Right cardiac atrium (tissue), 5 donors: ENCODE measurements at regions not wholly inside any gene's neighbourhood (a gene's known extent, or its start where the extent isn't known, plus 50 kb on each side); places are given as distances from the start of the nearest gene placed in this dataset.

Experiments
- ATAC-seq, 2 donors: fragments of 200-7000 bp; cut with Tn5 transposase; one replicate each; pipeline versions ENCODE4 v1.8.0 to v1.9.1; 2020; ENCODE audit warnings: moderate library complexity in 2 of 2, mild to moderate bottlenecking in 1 of 2
- DNase-seq, 3 donors: peaks; one replicate each; pipeline ENCODE4 v3.0.0-alpha.2; 2020
- H3K27ac ChIP-seq: one replicate; pipeline ENCODE4 v1.5.1; 2013; ENCODE audit warnings: mild to moderate bottlenecking, low read length, control low read depth, moderate library complexity
- H3K27me3 ChIP-seq: one replicate; pipeline ENCODE4 v1.6.1; 2013; ENCODE audit not compliant: control insufficient read depth, insufficient read depth
- H3K4me1 ChIP-seq: one replicate; pipeline ENCODE4 v1.6.1; 2013; ENCODE audit warnings: low read length; ENCODE audit not compliant: control insufficient read depth, insufficient read depth
- H3K4me3 ChIP-seq: one replicate; pipeline ENCODE4 v1.5.1; 2013; ENCODE audit warnings: low read length, control low read depth
- H3K9me3 ChIP-seq: one replicate; pipeline ENCODE4 v1.6.1; 2013; ENCODE audit warnings: low read length; ENCODE audit not compliant: control insufficient read depth
- WGBS: extraction: QIAGEN DNeasy Blood & Tissue Kit; methylation state at CpG from one replicate; pipeline ENCODE4 v1.1.7; 2013; 5-methylcytosine and 5-hydroxymethylcytosine counted together
- intact Hi-C, 4 donors: fragments of 100-400 bp; cut with DNase I; formaldehyde crosslinking; loops; one replicate each; pipeline versions ENCODE4 v1.11.0 to v1.14.0; 2022 to 2023
- donor health status: healthy with polysubstance abuse.
- donor health status: DM: no; HTN: yes; CAD: no.
- donor health status: DM: no; HTN: no; CAD: no.
- donor health status: DM: no; HTN: yes; CAD: no; lungs with severe emphysema.
- donor health status: DM: yes; HTN: yes; CAD: no.

DNA sequence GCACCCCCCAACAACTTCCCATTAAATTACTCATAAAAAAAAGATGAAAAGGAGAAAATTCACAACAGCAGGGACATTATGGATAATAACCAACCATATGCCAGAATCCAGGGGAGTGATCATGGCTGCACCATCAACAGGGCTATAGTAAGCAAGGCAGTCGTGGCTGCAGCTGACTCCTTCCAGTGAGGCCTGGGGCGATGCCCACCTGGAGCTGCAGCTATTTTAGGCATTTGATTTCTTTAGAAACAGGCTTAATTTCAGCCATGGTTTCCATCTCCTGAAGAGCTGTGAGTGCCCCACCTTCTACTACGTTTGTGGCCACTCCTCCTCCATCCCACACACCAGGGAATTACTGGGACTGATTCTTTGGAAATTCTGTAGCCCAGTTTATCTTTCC is 84.0 kb downstream of the MINAR1 start:
- intact Hi-C loops, result no loop called here
- DNase-seq (no peak), ATAC-seq (no peak)
- H3K4me1 ChIP-seq, result no peaks in the 10 kb centered on the region
- H3K4me3 ChIP-seq, result no peak overlapping the region
- no peak overlapping the region for H3K27ac ChIP-seq
- H3K9me3 ChIP-seq, result no peaks in the 10 kb centered on the region
- WGBS, result 60% methylated on average over 3 of the region's 3 CpGs
- H3K27me3 ChIP-seq, result no peaks in the 10 kb centered on the region

- H3K27me3 ChIP-seq, result no peaks in the 10 kb centered on the region
- H3K9me3 ChIP-seq, result no peaks in the 10 kb centered on the region
- ATAC-seq, result no peak
- no peak overlapping the region for H3K4me3 ChIP-seq
- intact Hi-C loops, result no loop called here
- no peak overlapping the region for H3K27ac ChIP-seq
- no peak for DNase-seq
- 73% methylated on average over 3 of the region's 3 CpGs for WGBS
- no peaks in the 10 kb centered on the region for H3K4me1 ChIP-seq
These were observed 84.5 kb downstream of the MINAR1 start for GRCh38 chr15:79516646-79517045.

- H3K27ac ChIP-seq, result no peak overlapping the region
- DNase-seq (no peak), ATAC-seq (no peak)
- WGBS, result 85% methylated on average over 3 of the region's 3 CpGs
- no peaks in the 10 kb centered on the region for H3K9me3 ChIP-seq
- no peaks in the 10 kb centered on the region for H3K27me3 ChIP-seq
- H3K4me3 ChIP-seq, result no peak overlapping the region
- no peaks in the 10 kb centered on the region for H3K4me1 ChIP-seq
- intact Hi-C loops, result no loop called here
These were observed 87.5 kb downstream of the MINAR1 start for GRCh38 chr15:79519628-79520027.

GRCh38 chr15:79520654-79521053 is 88.5 kb downstream of the MINAR1 start:
- no peak overlapping the region for H3K27ac ChIP-seq

DNA sequence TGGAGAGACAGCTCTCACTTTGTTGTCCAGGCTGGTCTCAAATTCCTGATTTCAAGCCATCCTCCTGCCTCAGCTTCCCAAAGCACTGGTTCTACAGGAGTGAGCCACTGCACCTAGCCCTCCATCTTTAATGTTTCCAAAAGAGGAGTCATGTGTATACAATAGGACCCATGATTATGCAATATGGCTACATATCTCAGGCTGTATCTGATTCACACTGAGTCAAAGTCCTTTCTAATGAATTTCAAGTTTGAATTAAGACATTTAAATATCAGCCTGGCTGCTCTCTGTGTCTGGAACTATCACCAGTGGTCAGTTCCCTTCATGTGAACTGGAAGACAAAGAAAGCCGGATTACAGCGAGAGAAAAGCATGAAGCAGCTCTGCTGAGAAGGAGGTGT is 90.5 kb downstream of the MINAR1 start:
- no peak overlapping the region for H3K4me3 ChIP-seq
- intact Hi-C loops, result no loop called here
- H3K4me1 ChIP-seq, result no peaks in the 10 kb centered on the region
- 85% methylated on average over 2 of the region's 2 CpGs for WGBS
- ATAC-seq, result no peak
- H3K27ac ChIP-seq, result no peak overlapping the region
- no peak for DNase-seq
- H3K9me3 ChIP-seq, result no peaks in the 10 kb centered on the region
- no peaks in the 10 kb centered on the region for H3K27me3 ChIP-seq

More at GRCh38 chr15:79520654-79521053, 88.5 kb downstream of the MINAR1 start:
- WGBS, result 80% methylated on average over 2 of the region's 2 CpGs
- Histone ChIP-seq H3K27me3 (no peaks in the 10 kb centered on the region), H3K4me1 (no peaks in the 10 kb centered on the region), H3K9me3 (no peaks in the 10 kb centered on the region), H3K4me3 (no peak overlapping the region)
- DNase-seq (no peak), ATAC-seq (no peak)
- intact Hi-C loops, result no loop called here

DNA sequence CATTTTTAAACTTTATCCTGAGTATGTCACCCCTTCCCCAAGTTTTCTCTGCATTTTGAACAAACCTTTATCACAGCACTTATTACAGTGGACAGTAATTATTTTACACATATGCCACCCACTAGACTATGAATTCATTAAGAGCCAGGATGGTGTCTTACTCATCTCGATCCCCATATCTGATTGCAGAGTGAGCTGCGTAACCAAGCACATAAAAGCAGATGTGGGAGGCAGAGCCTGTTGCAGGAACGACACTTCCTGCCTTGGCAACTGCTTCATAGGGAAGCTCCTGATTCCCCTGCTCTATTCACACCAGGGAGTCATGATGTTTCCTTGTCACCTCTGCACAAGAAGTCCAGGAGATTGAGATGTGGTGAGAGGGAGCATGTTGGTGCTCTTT is 91.1 kb downstream of the MINAR1 start:
- 42% methylated on average over 3 of the region's 3 CpGs for WGBS
- ATAC-seq (no peak), DNase-seq (no peak)
- Histone ChIP-seq H3K9me3 (no peaks in the 10 kb centered on the region), H3K4me1 (no peaks in the 10 kb centered on the region), H3K27me3 (no peaks in the 10 kb centered on the region), H3K27ac (no peak overlapping the region), H3K4me3 (no peak overlapping the region)
- intact Hi-C loops, result no loop called here

- Histone ChIP-seq H3K4me3 (no peak overlapping the region), H3K9me3 (no peaks in the 10 kb centered on the region), H3K4me1 (no peaks in the 10 kb centered on the region), H3K27me3 (no peaks in the 10 kb centered on the region), H3K27ac (no peak overlapping the region)
- DNase-seq (no peak), ATAC-seq (no peak)
- intact Hi-C loops, result no loop called here
- WGBS, result 76% methylated on average over 3 of the region's 3 CpGs
These were observed 92.4 kb downstream of the MINAR1 start for GRCh38 chr15:79524531-79524930.

GRCh38 chr15:79526376-79526775 is 94.2 kb downstream of the MINAR1 start:
- Histone ChIP-seq H3K4me3 (no peak overlapping the region), H3K27ac (no peak overlapping the region), H3K9me3 (no peaks in the 10 kb centered on the region), H3K27me3 (no peaks in the 10 kb centered on the region), H3K4me1 (no peaks in the 10 kb centered on the region)
- no peak for ATAC-seq
- intact Hi-C loops, result no loop called here
- WGBS, result 76% methylated on average over 3 of the region's 3 CpGs
- no peak for DNase-seq

- Histone ChIP-seq H3K4me1 (no peaks in the 10 kb centered on the region), H3K27me3 (no peaks in the 10 kb centered on the region), H3K4me3 (no peak overlapping the region), H3K27ac (no peak overlapping the region), H3K9me3 (no peaks in the 10 kb centered on the region)
- ATAC-seq, result no peak
- intact Hi-C loops, result no loop called here
- DNase-seq, result no peak
- whole genome bisulfite sequencing, result 53% methylated on average over 1 of the region's 1 CpG
These were observed 95.7 kb downstream of the MINAR1 start for GRCh38 chr15:79527821-79528220.

DNA sequence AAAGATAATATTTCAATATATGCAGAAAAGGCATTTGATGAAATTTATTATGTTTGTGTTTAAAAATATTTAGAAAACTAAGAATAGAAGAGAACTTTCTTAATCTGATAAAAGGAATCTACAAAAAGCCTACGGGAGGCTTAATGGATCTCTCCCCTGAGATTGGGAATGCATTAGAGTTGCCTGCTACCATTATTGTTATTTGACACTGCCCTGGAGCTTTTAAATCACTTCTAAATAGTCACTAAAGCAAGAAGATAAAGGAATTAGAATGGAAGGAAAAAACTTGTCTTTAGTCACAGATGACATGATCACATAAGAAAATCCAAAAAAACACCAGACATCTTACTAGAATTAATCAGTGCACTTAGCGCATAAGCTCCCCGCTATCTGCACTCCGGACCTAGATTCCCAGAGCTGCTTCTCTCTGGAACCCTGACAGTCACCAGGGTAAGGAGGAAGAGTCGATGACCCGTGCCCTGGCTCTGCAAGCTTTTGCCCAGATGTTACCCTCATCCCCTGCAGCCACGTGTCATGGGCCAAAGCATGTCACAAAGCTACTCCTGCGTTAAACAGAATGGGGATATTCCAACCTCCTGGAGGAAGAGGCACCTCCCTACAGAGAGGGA is 97.1 kb downstream of the MINAR1 start:
- no peak for ATAC-seq
- H3K27me3 ChIP-seq, result no peaks in the 10 kb centered on the region
- intact Hi-C loops, result no loop called here
- no peaks in the 10 kb centered on the region for H3K9me3 ChIP-seq
- 59% methylated on average over 8 of the region's 8 CpGs for WGBS
- H3K4me1 ChIP-seq, result no peaks in the 10 kb centered on the region
- no peak overlapping the region for H3K27ac ChIP-seq
- no peak overlapping the region for H3K4me3 ChIP-seq
- DNase-seq, result no peak

DNA sequence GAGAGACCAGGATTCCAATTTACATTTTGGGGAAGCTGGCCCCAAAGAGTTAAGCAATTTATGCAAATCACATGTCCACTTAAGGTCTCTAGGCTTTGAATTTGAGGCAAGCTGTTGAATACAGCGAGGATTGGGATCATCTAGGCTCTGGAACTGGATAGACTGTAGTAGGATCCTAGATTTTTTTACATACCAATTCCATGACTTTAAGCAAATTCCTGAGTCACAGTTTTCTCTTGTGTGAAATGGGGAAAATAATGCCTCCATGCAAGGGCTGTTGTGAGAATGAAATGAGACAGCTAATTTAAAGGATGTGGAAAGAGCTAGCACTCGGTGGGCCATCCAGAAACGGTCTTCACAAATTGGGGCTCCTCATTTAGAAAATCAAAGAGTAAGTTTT is 103.4 kb downstream of the MINAR1 start:
- DNase-seq, result no peak
- ATAC-seq, result no peak
- no peaks in the 10 kb centered on the region for H3K4me1 ChIP-seq
- no peak overlapping the region for H3K4me3 ChIP-seq
- H3K9me3 ChIP-seq, result no peaks in the 10 kb centered on the region
- 76% methylated on average over 3 of the region's 3 CpGs for WGBS
- no peaks in the 10 kb centered on the region for H3K27me3 ChIP-seq
- intact Hi-C loops, result no loop called here
- no peak overlapping the region for H3K27ac ChIP-seq

DNA sequence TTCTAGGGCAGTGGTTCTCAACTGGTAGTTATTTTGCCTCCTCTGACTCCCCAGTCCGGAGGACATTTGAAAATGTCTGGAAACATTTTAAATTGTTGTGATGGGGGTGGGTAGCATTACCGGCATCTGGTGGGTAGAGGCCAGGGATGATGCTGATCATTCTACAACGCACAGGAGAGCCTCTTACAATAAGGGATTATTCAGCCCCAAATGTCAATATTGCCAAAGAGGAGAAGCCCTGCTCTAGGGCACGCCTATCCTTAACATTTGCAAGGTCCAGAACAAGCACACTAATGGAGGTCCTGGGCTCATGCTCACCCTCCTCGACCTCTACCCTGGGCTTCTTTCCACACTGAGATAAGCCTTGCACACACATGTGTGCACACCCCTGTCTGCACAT is 106.4 kb downstream of the MINAR1 start:
- H3K27me3 ChIP-seq, result no peaks in the 10 kb centered on the region
- H3K4me1 ChIP-seq, result no peaks in the 10 kb centered on the region
- H3K27ac ChIP-seq, result no peak overlapping the region
- intact Hi-C loops, result no loop called here
- ATAC-seq (no peak), DNase-seq (no peak)
- H3K4me3 ChIP-seq, result no peak overlapping the region
- H3K9me3 ChIP-seq, result no peaks in the 10 kb centered on the region
- 85% methylated on average over 5 of the region's 5 CpGs for WGBS
